Sigmoid colon (tissue), 4 donors: ENCODE measurements at regions not wholly inside any gene's neighbourhood (a gene's known extent, or its start where the extent isn't known, plus 50 kb on each side); places are given as distances from the start of the nearest gene placed in this dataset.
"Not testable (repeated sequence)": the region's sequence is repeated elsewhere in the genome, so short reads cannot be mapped to it uniquely, and the experiment has no call there.

Source experiments
- POLR2AphosphoS5 ChIP-seq, 4 donors: sonication (generic); formaldehyde crosslinking; IDR thresholded peaks; one replicate each; pipeline ENCODE4 v1.6.1; 2017; ENCODE audit warnings: antibody characterized with exemption in 4 of 4
- TF ChIP-seq, protein P1 (sequence below), 4 experiments: fragments of 450-650 bp in 3 of 4; fragments of 200-600 bp in 1 of 4; IDR thresholded peaks; one replicate each; pipeline ENCODE4 v1.5.1; 2016 to 2019; ENCODE audit warnings: antibody characterized with exemption in 4 of 4, mild to moderate bottlenecking in 3 of 4, moderate library complexity in 2 of 4

DNA sequence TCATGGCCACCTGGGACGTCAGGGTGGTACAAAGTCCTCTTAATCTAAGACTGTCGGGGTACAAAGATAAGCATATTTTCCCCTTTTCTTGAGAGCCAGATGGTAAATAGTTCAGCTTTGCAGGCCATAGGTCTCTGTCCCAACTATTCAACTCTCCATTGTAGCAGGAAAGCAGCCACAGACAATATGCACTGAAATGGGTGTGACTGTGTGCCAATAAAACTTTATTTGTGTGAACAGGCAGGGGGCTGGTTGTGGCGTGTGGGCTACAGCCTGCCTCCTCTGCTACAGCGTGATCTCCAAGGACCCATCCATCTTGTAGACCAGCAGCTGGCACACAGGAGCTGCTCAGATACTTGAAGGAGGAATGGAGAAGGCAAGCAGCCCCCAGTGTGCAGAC is 73.2 kb upstream of the CLEC6A start:
- TF ChIP-seq, protein P1, sequence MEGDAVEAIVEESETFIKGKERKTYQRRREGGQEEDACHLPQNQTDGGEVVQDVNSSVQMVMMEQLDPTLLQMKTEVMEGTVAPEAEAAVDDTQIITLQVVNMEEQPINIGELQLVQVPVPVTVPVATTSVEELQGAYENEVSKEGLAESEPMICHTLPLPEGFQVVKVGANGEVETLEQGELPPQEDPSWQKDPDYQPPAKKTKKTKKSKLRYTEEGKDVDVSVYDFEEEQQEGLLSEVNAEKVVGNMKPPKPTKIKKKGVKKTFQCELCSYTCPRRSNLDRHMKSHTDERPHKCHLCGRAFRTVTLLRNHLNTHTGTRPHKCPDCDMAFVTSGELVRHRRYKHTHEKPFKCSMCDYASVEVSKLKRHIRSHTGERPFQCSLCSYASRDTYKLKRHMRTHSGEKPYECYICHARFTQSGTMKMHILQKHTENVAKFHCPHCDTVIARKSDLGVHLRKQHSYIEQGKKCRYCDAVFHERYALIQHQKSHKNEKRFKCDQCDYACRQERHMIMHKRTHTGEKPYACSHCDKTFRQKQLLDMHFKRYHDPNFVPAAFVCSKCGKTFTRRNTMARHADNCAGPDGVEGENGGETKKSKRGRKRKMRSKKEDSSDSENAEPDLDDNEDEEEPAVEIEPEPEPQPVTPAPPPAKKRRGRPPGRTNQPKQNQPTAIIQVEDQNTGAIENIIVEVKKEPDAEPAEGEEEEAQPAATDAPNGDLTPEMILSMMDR (IDR thresholded peaks at IDR 0.05): not testable (repeated sequence)
- TF ChIP-seq POLR2AphosphoS5 (IDR thresholded peaks at IDR 0.05): not testable (repeated sequence)
